PC-9 (cell line): ENCODE measurements at regions not wholly inside any gene's neighbourhood (a gene's known extent, or its start where the extent isn't known, plus 50 kb on each side); places are given as distances from the start of the nearest gene placed in this dataset.

Experiments
- BruUV-seq: library from RNA; stranded (reverse); fragments of 400-500 nt; replicated peaks from 2 replicates; lab custom pipeline; 2021; lab: Mats Ljungman, UMichigan
- CTCF ChIA-PET: fragments of 300-600 bp; sonication (Branson Sonifier 250); formaldehyde crosslinking; loops from one replicate; lab custom pipeline; 2022; ENCODE audit warnings: antibody characterized with exemption; lab: Charles Lee
- POLR2A ChIA-PET: fragments of 300-600 bp; sonication (Branson Sonifier 250); formaldehyde crosslinking; loops from one replicate; lab custom pipeline; 2022; ENCODE audit warnings: antibody characterized with exemption; ENCODE audit not compliant: unreplicated experiment; lab: Charles Lee
- DNase-seq, 2 experiments: peaks; one replicate each; pipeline versions ENCODE4 v3.0.0 to v3.0.0-alpha.2; 2015 to 2022; ENCODE audit warnings: mixed read lengths in 1 of 2
- H2AFZ ChIP-seq: fragments of 200-600 bp; sonication (generic); 2 replicates; pipeline ENCODE4 v1.8.1; 2017; ENCODE audit warnings: antibody characterized with exemption
- H3F3A ChIP-seq: fragments of 200-600 bp; sonication (generic); 2 replicates; pipeline ENCODE4 v1.8.1; 2017; ENCODE audit warnings: antibody characterized with exemption, mild to moderate bottlenecking, low read depth; ENCODE audit not compliant: insufficient read depth
- H3K27ac ChIP-seq: fragments of 200-600 bp; sonication (generic); 2 replicates; pipeline ENCODE4 v1.6.1; 2016; ENCODE audit warnings: mixed run types
- H3K27me3 ChIP-seq: fragments of 200-600 bp; sonication (generic); 2 replicates; pipeline ENCODE4 v1.6.1; 2016; ENCODE audit warnings: low read depth, mixed run types; ENCODE audit not compliant: insufficient read depth
- H3K36me3 ChIP-seq: fragments of 200-600 bp; sonication (generic); 2 replicates; pipeline ENCODE4 v1.6.1; 2016; ENCODE audit warnings: low read depth, mixed run types
- H3K4me1 ChIP-seq: fragments of 200-600 bp; sonication (generic); replicated peaks from 2 replicates; pipeline ENCODE4 v1.6.1; 2016; ENCODE audit warnings: mixed run types; ENCODE audit not compliant: insufficient read depth
- H3K4me2 ChIP-seq: fragments of 200-600 bp; sonication (generic); 2 replicates; pipeline ENCODE4 v1.6.1; 2017; ENCODE audit warnings: mixed run types
- H3K4me3 ChIP-seq: fragments of 200-600 bp; sonication (generic); 2 replicates; pipeline ENCODE4 v1.6.1; 2016; ENCODE audit warnings: mixed run types
- H3K79me2 ChIP-seq: fragments of 200-600 bp; sonication (generic); 2 replicates; pipeline ENCODE4 v1.6.1; 2017; ENCODE audit warnings: low read depth, mixed run types
- H3K9me2 ChIP-seq: fragments of 200-600 bp; sonication (generic); 2 replicates; pipeline ENCODE4 v1.8.1; 2017; ENCODE audit warnings: mild to moderate bottlenecking; ENCODE audit not compliant: insufficient read depth
- H3K9me3 ChIP-seq: fragments of 200-600 bp; sonication (generic); 2 replicates; pipeline ENCODE4 v1.8.1; 2016; ENCODE audit warnings: low read depth; ENCODE audit not compliant: insufficient read depth
- H4K20me1 ChIP-seq: fragments of 200-600 bp; sonication (generic); 2 replicates; pipeline ENCODE4 v1.8.1; 2017; ENCODE audit not compliant: insufficient read depth
- EZH2 ChIP-seq: fragments of 200-600 bp; sonication (generic); IDR thresholded peaks from 2 replicates; pipeline ENCODE4 v1.8.0; 2017; ENCODE audit warnings: antibody characterized with exemption, low read depth
- intact Hi-C: fragments of 100-400 bp; cut with micrococcal nuclease; formaldehyde crosslinking; loops from one replicate; pipeline ENCODE4 v1.10.0; 2022; ENCODE audit not compliant: unreplicated experiment
- TF ChIP-seq, protein P1 (sequence below): fragments of 200-600 bp; sonication (generic); conservative IDR thresholded peaks from 2 replicates; pipeline ENCODE4 v1.6.1; 2017; ENCODE audit warnings: mixed run types, antibody characterized with exemption, mild to moderate bottlenecking, moderate library complexity

DNA sequence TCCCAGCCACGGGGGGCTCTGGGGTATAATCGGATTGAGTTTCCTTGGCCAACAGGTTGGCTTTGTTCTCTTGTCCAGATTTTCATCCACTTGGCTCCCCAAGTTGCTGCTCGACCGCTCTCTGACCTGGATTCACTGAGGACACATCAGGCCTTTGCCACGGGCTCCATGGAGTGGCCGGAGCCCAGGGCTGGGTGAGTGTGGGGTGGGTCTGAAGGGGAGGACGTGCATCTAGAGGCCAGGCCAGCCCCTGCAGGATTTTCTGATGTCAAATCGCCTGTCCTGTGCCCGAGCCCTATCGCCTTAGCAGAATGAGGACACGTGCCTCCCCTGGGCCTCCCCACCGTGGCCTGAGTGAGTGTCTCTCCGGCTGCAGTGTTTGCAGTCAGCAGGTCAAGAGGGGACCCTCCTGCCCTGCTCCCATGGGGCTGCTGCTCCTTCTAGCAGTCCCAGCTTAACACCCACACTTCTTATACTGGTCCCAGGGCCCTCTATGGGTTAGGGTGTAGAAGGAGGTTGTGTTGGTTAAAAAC, 89.1 kb upstream of the BOD1 start:
- CTCF ChIA-PET: no interaction called here
- BruUV-seq: no TSS peak
- H3K27ac ChIP-seq: no peak overlapping the region
- H2AFZ ChIP-seq: no peak overlapping the region
- H3K4me3 ChIP-seq: no peak overlapping the region
- H3F3A ChIP-seq: no peaks in the 10 kb centered on the region
- no peaks in the 10 kb centered on the region for H3K79me2 ChIP-seq
- intact Hi-C loops: no loop called here
- no peak overlapping the region for H3K4me2 ChIP-seq
- no peaks in the 10 kb centered on the region for H3K4me1 ChIP-seq
- TF ChIP-seq EZH2: no peak
- TF ChIP-seq, protein P1, sequence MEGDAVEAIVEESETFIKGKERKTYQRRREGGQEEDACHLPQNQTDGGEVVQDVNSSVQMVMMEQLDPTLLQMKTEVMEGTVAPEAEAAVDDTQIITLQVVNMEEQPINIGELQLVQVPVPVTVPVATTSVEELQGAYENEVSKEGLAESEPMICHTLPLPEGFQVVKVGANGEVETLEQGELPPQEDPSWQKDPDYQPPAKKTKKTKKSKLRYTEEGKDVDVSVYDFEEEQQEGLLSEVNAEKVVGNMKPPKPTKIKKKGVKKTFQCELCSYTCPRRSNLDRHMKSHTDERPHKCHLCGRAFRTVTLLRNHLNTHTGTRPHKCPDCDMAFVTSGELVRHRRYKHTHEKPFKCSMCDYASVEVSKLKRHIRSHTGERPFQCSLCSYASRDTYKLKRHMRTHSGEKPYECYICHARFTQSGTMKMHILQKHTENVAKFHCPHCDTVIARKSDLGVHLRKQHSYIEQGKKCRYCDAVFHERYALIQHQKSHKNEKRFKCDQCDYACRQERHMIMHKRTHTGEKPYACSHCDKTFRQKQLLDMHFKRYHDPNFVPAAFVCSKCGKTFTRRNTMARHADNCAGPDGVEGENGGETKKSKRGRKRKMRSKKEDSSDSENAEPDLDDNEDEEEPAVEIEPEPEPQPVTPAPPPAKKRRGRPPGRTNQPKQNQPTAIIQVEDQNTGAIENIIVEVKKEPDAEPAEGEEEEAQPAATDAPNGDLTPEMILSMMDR: no peak
- H3K36me3 ChIP-seq: no peaks in the 10 kb centered on the region
- H3K9me2 ChIP-seq: no peaks in the 10 kb centered on the region
- DNase-seq: no peak
- POLR2A ChIA-PET: no interaction called here
- no peaks in the 10 kb centered on the region for H4K20me1 ChIP-seq
- H3K27me3 ChIP-seq: no peaks in the 10 kb centered on the region
- H3K9me3 ChIP-seq: no peaks in the 10 kb centered on the region

DNA sequence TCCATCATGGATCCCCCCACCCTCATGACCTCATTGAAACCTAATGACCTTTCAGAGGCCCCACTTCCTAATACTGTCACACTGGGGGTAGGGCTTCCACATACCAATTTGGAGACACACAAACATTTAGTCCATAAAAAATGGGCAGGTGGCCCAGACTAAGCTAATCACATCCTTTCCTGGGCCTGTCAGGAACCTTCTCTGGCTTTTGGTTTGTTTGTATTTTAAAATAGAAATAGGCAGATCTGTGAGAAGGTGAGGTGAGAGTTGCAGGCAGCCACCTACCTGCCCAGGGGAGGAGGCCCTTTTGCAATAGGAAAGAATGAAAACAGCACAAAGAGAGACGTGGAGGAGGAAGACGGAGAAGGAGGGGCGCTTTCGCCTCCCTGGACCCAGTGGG, 90.2 kb upstream of the BOD1 start:
- ChIA-PET POLR2A (no interaction called here), CTCF (no interaction called here)
- Histone ChIP-seq H3K4me3 (no peak overlapping the region), H3K9me2 (no peaks in the 10 kb centered on the region), H3K4me1 (no peaks in the 10 kb centered on the region), H3K27ac (no peak overlapping the region), H3K9me3 (no peaks in the 10 kb centered on the region), H3K79me2 (no peaks in the 10 kb centered on the region), H3K27me3 (no peaks in the 10 kb centered on the region), H3F3A (no peaks in the 10 kb centered on the region), H4K20me1 (no peaks in the 10 kb centered on the region), H3K36me3 (no peaks in the 10 kb centered on the region), H3K4me2 (no peak overlapping the region), H2AFZ (no peak overlapping the region)
- TF ChIP-seq EZH2: no peak
- TF ChIP-seq, protein P1: no peak
- intact Hi-C loops: no loop called here
- BruUV-seq: no TSS peak
- no peak for DNase-seq

DNA sequence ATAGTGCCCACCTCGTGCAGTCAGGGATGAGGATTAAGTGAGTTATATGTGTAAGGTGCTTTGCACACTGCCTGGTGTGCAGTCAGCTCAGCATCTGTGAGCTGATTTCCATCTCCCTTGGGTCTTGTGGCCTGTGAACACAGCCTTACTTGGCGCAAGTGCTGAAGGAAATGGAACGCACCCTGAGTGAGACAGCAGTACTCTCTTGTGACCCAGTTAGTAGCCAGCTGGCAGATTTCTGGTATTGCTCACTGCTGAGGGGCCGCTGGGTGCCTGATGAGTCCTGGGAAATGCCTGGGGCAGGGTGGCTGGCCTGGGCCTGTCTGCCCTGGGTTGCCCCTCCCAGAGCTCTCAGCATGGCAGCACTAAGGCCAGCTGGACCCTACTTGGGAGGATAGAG, 90.9 kb upstream of the BOD1 start:
- Histone ChIP-seq H3K4me2 (no peak overlapping the region), H3K9me3 (no peaks in the 10 kb centered on the region), H3K27ac (no peak overlapping the region), H3K9me2 (no peaks in the 10 kb centered on the region), H3K36me3 (no peaks in the 10 kb centered on the region), H3K4me3 (no peak overlapping the region), H2AFZ (no peak overlapping the region), H3K4me1 (no peaks in the 10 kb centered on the region), H4K20me1 (no peaks in the 10 kb centered on the region), H3K27me3 (no peaks in the 10 kb centered on the region), H3F3A (no peaks in the 10 kb centered on the region), H3K79me2 (no peaks in the 10 kb centered on the region)
- BruUV-seq: no TSS peak
- ChIA-PET CTCF (no interaction called here), POLR2A (no interaction called here)
- TF ChIP-seq, protein P1: no peak
- TF ChIP-seq EZH2: no peak
- peak in 1 of 2 experiments; percentile 10 for DNase-seq
- intact Hi-C loops: no loop called here
